GM19025 (cell line): ENCODE measurements at regions not wholly inside any gene's neighbourhood (a gene's known extent, or its start where the extent isn't known, plus 50 kb on each side); places are given as distances from the start of the nearest gene placed in this dataset.
"Not testable (repeated sequence)": the region's sequence is repeated elsewhere in the genome, so short reads cannot be mapped to it uniquely, and the experiment has no call there.

Experiments
- ATAC-seq: cut with Tn5 transposase; IDR thresholded peaks from one replicate; pipeline ENCODE4 v1.9.1; 2021; ENCODE audit warnings: mild to moderate bottlenecking, low read depth, moderate library complexity; ENCODE audit not compliant: unreplicated experiment

DNA sequence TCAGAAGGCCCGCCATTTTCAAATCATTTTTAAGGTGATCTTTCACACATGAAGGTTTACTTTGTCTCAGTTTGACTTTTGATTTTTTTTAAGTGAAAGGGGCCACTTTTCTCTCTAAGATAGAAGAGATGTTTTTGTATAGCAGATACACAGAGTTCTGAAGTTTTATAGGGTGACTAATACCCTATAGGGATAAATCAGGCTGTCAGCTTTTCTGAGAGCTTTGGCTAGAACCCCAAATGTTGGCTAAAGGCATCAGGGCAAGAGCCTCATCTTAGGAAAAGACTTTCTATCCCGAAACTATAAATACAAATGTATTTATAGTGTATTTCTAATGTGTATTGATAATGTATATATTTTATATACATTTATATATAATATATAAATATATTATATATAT lies 181.4 kb downstream of the TBX18 start:
- ATAC-seq: no peak

DNA sequence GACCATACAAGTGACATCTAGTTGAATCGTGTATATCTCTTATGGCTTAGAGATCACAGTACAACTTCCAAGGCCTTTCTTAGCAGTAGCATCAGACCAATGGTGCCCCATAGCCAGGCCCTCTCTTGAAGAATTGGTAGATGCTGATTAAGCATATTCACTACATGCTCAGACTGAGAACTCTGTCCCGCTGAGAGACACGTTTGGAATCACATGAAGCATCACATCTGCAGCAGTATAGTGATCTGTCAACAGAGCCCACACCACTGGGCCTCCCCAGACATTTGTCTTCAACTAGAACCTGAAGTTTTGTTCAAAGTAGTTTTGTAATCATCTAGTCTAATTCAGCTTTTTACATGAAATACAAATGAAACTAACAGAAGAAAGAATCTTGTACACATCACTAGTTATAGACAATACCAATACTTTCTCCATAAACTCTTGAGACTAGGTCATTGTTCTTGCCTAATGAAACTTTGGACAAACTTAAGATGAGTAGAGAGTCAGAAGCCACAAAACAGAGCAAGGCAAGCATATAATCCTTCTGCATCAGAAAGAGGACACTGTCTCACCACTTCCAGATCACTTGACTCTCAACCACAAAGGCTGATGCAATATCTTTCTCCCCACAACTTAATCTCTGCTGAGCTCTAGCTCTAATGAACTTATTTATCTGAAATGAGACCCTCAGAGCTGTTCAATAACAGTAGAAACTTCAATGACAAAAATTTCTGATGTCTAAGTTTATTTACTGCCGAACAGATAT lies 182.7 kb downstream of the TBX18 start:
- no peak for ATAC-seq

DNA sequence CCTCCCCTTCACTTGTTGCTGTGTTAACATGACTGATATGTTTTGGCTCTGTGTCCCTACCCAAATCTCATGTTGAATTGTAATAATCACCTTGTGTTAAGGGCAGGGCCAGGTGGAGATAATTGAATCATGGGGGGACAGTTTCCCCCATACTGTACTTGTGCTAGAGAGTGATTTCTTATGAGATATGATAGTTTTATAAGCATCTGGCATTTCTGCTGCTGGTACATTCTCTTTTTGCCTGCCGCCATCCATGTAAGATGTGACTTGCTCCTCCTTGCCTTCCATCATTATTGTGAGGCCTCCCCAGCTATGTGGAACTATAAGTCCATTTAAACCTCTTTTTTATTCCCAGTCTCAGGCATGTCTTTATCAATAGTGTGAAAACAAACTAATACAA lies 185.0 kb downstream of the TBX18 start:
- ATAC-seq: no peak

DNA sequence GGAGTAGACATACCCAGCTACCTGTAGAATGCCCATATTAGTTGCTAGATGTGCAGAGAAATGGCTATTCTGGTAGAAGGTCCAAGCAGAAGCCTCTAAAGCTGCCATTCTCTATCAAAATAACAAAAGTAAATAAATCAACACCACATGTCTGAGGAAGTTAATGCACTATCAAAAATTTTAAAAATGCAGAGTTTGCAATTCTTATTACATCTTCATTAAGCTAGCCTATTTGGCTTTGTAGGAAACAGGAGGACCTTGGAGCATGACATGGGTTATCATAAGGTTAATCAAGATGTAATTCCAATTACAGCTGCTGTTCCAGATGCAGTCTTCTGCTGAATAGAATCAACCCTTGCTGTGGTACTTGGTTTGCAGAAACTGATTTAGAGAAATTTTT lies 188.4 kb downstream of the TBX18 start:
- ATAC-seq: no peak

DNA sequence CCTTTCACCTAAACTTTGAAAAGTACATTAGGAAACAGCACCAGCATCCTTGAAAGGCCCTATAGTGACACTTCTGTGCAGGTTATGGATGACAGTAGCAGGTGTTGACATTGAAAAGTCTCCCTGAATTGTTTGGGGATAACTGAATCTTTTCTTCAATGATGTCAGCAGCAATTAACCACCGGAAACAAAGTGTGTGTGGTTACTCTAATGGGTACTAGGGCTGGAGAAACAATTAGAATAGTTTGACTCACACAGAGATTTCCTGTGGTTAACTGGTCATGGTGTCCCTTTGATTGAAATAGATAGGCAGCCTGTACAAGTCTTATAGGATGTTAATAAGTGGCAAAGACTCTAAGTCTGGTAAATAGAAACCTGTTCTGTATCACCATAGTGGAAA lies 189.1 kb downstream of the TBX18 start:
- ATAC-seq: peak; percentile 94

DNA sequence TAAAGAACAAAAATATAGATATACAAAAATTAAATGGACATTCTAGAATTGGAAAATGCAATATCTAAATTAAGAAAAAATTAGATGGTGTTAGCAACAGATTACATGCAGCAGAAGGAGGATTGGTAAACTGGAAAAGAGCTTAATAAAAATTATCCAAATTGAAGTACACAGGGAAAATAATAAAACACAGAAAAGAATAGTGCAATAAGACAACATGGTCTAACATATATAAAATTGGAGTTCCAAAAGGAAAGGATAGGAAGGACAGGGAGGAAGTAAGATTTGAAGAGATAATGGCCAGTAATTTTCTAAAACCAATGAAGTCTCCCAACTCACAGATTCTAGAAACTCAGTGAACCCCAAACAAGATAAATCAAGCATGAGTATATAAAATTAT lies 194.5 kb downstream of the TBX18 start:
- ATAC-seq: no peak

DNA sequence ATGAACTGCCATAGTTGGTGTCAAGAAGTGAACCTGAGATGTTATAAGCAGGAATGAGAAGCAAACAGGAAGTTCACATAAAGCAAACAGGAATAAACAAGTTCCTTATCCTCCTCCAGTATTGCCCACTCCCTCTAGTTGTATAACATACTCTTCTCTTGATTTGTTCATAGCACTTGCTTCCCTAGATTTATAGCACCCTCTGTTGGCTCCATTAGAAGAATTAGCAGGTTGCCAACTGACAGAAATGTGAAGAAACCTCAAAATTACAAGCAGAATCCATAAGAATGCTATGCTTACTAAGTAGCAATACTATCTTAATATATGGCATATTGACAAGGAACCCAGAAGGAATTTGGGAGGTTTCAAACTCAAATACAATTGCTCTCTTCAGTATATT lies 195.4 kb downstream of the TBX18 start:
- ATAC-seq: no peak

DNA sequence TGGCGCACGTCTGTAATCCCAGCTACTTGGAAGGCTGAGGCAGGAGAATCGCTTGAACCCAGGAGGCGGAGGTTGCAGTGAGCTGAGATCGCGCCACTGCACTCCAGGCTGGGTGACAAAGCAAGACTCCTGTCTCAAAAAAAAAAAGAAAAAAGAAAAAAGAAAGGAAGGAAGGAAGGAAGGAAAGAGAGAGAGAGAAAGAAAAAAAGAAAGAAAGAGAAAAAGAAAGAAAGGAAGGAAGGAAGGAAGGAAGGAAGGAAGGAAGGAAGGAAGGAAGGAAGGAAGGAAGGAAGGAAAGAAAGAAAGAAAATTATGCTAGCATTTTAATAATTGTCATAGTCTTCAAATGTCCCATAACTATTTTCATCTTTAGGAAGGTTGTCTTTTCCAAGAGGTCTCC lies 198.7 kb downstream of the TBX18 start:
- ATAC-seq: not testable (repeated sequence)

DNA sequence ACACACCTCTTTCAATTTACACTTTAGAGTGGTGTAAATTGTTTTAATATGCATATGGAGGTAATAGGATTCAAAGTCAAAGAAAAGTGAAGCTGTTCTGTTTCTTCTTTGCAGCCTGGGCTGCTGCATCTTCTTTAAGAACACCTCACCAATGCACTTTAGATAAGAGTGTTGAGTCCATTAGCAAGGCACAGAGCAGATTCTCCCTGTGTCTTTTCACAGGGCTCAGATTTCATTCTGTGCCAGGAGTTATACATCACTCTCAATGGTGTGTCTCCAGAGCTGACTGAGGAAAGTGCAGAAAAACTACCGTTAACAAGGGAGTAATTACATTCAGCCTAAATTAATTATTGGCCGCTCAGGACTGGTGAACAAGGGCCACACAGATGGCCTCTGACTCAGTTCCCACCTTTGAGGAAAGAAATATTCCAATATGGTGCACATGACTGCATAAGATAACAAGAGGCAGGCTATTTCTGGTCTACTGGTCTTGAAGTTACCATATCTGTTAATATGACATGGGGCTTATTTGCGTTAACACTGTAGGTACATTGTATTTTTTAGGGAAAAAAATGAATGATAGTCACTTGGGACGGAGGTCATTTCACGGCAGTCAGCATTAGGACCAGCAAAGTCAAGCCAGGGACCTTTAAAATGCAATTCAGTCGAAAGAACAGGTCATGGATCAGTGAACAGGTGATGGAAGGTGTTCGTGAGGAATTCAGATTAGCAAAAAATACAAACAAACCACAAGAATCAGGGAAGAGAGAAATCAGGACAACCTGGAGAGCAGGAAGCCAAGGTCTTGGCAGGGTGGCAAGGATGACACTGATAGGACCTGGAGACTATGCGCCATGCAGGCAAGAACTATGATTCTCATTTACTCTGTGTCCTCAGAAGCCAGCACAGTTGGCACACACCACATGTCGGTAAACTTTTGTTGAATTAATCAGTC lies 203.7 kb downstream of the TBX18 start:
- no peak for ATAC-seq

DNA sequence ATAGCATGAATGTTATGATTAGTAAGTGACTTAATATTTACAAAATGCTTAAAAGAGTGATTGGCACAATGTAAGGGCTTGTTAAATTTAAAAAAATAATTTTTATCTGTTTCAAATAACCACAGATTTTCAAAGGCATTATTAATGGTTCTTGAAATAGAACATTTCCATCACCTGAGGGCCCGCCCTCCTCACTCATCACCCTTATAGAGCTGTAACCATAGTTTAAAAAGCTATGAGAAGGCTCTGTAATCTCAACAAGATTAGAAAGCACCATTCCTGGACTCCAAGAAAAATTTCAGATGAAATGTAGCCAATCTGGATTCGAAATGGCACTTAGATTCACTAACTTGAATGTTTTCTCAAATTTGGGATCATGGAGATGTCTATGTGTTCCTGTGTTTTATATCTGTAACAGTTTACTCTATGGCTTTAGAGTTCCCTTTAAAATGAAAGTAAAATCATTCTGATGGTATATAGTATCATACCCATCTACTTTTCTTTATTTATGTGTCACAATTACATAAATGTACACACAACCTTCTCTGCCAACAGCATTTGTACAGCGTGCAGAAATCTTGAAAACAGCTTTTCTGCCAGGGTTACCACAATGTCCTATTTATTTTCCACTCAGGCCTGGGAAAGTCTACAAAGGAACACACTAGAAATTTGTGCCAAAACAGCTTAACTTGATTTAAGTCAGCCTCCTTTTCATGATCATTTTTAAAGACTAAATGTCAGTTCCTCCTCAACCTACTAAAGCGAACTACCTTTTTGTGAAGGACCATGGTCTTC lies 207.7 kb downstream of the TBX18 start:
- no peak for ATAC-seq

DNA sequence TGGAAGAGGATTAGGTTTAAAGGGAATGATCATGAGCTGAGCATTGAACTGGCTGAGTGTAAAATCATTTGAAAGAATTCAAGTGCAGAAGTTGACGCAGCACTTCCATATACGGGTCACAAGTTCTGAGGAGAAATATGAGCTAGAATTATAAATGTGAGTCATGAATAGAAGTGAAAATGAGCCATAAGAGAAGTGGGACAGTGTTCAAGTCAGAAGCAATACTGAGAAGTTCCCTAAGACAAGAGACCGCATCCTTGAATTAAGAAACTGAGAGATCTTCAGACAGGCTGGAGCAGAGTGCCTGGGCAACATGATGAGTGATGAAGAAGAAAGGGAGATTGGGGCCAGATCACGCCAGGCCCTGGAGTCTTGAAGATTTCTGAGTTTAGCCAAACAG lies 209.7 kb downstream of the TBX18 start:
- no peak for ATAC-seq

DNA sequence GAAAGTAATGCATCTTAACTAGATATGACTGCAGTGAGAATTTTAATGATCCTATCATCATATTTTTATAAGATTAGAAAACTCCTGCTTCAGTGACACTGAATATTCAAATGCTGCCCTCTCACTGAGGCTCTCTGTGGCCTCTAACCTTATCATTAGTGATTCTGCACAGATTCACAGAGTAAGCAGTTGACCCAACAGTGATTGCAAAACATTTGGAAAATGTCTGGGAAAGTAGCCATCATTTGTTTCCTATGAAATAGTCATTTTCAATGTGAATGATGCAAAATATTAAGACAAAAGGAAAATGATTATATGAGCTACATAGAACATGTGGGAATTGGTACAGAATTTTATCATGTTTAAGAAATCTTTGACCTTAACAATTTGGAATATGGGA lies 210.3 kb downstream of the TBX18 start:
- ATAC-seq: no peak

DNA sequence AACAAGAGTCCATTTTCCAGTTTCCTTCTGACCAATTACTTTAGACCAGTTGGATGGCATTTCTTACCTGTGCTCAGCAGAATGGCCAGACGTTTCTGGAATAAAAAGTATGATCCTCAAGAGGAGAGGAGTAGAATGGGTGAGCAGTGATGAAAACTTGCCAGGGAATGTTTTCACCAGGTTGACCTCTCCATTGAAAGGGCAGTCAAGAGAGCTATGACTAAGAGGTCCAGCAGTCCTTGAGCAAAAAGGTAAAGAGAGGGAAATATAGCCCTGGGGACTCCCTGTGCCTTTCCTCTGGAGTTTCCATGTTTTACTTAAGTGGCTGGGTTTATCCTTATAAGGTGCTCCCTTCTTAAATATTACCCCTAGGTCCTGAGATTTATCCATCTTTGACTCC lies 210.9 kb downstream of the TBX18 start:
- no peak for ATAC-seq

DNA sequence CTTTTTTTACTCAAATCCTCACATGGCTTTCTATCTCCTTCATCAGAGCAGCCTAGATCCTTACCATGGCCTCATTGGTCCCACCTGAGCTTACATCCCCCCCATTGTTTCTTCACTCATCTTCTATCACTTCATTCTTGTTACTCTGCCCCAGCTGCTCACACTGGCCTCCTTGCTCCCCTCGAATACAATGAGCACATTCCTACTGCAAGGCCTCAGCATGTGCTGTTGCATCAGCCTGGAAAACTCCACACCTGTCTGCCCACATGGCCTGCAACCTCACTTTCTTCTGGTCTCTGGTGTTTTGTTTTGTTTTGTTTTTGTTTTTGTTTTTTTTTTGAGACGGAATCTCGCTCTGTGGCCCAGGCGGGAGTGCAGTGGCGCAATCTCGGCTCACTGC lies 212.6 kb downstream of the TBX18 start:
- ATAC-seq: no peak

DNA sequence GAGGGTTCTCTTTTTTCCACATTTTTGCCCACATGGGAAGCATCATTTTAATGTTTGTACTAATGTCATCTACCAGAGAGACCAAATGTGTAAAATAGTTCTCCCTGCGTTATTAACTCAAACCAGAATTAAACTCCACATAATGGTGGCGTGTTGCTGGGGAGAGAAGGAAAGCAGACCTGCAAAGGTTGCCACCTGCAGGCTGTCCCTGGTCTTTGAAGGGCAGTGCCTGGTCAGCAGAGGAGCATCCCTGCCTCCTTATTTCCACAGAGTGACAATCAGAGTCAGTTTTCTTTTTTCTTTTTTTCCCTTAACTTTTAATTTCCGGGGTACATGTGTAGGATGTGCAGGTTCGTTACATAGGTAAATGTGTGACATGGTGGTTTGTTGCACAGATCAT lies 214.5 kb downstream of the TBX18 start:
- ATAC-seq: no peak

DNA sequence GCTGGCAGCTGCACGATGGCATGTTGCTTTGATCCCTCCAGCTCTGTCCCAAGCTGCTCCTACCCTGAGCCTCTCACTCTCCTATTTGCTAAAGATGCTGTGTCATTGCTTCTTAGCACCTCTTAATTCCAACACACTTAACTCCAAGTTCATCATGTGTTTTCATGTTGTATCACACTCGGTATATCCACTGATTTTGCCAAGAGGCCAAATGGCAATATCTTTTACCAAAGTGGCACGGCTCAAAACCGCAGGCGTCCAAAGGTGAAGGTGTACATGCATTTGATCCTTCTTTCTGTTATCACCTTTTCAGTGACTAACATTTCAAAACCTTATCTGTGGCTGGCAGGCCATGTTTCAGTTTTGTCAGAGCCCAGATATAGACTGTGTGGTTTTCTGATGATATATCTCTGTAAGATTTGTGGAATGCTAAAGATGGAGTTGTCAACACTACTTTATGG lies 217.0 kb downstream of the TBX18 start:
- no peak for ATAC-seq

DNA sequence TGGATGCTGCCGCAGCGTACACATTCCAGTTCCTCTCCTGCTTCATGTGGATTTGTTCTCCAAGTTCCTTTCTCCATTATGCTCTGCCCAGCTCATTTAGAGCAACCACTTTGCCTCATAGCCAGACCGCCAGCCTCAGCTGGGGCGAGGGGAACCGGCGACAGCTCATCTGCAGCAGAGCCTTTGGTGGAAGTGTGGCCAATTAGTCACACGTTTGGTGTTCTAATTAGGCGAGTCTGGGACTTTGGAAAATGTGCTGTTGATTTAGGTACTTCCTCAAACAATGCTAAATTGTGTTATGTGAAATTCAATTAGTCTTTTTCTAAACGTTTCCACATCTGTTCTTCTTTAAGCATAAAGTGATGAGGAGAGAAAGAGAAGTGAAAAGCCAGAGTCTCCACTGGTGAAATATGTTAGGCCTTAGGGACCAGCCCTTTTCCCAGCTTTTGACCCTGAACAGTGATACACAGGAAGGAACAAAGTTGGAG lies 217.9 kb downstream of the TBX18 start:
- ATAC-seq: no peak

DNA sequence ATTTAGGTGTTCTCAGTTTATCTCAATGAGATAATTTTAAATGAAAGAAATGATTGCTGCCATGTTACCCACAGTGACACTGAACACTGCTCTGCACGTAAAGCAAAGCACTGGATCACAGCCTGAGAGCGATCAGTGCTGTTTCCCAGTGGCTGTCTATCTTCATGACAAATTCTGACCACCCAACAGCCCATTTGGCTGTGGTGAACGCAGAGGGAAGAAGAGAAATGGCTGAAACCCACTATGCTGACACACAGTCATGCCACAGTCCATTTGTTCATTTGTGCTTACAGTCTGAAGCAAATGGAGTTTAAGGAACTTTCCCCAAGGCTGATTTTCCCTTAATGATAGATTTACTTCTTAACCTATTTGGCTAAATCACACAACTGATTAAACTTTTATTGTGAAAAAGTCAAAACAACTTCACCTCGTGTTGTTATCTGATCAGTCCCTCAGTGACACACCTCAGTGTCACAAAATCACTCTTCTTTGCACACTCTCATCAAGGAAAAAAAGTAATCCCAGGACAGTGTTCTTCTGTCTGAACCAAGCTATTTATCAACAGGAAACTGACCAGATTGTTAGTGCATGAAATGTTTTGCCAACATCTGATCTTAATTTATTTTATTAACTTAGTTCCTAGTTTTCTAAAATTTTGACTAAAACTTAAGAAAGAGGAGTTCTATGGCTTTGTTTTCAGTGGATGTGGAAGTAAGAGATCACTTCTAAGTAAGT lies 225.1 kb downstream of the TBX18 start:
- ATAC-seq: no peak

DNA sequence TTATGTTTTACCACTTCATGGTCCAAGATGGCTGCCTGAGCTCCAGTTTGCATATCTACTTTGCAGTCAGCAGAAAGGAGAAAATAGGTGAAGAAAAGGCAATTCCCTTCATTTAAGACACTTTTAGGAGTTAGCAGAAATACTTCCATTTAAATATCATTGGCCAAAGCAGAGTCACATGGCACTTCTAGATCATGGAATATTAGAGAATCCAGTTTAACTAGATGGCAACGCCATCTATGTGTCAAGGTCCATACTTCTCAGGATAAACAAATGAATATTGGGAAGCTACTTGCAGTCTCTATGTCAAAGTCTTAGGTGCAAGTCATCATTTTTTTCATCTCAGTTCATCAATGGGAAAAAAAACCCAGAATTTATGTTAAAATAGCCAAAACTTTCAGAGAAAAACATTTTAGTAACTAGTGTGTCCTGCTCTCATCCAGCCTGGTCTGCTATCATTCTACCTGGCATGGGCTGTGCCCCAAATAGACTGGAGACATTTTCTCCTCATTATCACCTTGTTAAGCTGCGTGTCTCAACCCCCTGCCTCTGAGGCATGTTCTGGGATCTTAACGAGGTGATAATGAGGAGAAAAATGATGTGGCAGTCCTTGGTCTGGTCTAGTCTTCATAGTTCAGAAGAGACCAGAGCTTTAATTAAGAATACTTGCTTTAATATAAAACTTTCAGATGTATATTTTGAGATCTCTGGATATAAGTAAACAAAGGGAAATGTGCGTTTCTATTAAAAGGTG lies 227.3 kb downstream of the TBX18 start:
- ATAC-seq: no peak
